Fibroblast of the aortic adventitia (primary cell): ENCODE measurements at regions not wholly inside any gene's neighbourhood (a gene's known extent, or its start where the extent isn't known, plus 50 kb on each side); places are given as distances from the start of the nearest gene placed in this dataset.

ENCODE experiments used
- DNase-seq: peaks from one replicate; pipeline ENCODE4 v3.0.0-alpha.2; 2010; ENCODE audit warnings: low read depth
- H3K4me3 ChIP-seq: 2 replicates; pipeline ENCODE4 v1.5.1; 2011; ENCODE audit warnings: low read depth, mild to moderate bottlenecking, control low read depth, low read length, moderate library complexity
- TF ChIP-seq, protein P1 (sequence below): IDR thresholded peaks from 2 replicates; pipeline ENCODE4 v1.5.1; 2011; ENCODE audit warnings: mild to moderate bottlenecking, low read length, control low read depth, inconsistent platforms; ENCODE audit not compliant: insufficient read depth

DNA sequence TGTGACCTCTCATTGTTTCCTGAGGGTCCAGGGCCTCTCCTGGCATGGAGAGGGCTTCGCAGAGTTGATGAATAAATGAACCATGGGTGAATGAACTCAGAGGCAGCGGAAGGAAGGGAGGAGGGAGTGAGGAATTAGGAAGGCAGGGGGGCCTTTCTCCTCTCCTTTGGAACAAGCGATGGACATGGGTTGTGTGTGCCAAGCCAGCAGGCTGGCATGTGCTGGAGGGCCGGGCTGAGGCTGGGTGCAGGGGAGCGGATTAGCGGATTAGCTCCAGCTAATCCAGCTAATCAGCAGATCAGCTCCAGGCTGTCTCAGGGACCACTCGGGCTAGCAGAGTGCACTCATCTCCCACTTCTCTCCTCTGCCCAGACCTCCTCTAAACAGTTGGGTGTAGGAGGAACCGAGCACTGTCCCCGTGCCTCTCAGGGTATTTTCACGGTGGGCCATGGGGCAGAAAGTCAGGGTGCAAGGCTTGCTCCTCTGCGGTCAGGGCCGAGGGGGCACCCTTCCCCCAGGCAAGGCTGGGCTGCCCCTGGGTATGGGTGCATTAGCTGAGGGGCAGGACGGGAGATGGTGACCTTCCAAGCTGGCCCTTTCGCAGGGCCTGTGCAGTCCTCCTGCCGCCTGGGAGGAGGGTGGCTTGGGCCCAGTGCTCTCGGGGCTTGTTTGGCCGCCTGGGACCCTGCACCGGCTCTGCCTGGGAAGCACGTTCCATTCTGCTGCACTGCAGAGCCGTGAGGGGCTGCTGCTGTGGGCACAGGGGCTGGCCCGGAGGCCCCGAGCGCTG, 120.3 kb upstream of the B3GAT1 start:
- TF ChIP-seq, protein P1, sequence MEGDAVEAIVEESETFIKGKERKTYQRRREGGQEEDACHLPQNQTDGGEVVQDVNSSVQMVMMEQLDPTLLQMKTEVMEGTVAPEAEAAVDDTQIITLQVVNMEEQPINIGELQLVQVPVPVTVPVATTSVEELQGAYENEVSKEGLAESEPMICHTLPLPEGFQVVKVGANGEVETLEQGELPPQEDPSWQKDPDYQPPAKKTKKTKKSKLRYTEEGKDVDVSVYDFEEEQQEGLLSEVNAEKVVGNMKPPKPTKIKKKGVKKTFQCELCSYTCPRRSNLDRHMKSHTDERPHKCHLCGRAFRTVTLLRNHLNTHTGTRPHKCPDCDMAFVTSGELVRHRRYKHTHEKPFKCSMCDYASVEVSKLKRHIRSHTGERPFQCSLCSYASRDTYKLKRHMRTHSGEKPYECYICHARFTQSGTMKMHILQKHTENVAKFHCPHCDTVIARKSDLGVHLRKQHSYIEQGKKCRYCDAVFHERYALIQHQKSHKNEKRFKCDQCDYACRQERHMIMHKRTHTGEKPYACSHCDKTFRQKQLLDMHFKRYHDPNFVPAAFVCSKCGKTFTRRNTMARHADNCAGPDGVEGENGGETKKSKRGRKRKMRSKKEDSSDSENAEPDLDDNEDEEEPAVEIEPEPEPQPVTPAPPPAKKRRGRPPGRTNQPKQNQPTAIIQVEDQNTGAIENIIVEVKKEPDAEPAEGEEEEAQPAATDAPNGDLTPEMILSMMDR: no peak
- DNase-seq: no peak
- no peak overlapping the region for H3K4me3 ChIP-seq

DNA sequence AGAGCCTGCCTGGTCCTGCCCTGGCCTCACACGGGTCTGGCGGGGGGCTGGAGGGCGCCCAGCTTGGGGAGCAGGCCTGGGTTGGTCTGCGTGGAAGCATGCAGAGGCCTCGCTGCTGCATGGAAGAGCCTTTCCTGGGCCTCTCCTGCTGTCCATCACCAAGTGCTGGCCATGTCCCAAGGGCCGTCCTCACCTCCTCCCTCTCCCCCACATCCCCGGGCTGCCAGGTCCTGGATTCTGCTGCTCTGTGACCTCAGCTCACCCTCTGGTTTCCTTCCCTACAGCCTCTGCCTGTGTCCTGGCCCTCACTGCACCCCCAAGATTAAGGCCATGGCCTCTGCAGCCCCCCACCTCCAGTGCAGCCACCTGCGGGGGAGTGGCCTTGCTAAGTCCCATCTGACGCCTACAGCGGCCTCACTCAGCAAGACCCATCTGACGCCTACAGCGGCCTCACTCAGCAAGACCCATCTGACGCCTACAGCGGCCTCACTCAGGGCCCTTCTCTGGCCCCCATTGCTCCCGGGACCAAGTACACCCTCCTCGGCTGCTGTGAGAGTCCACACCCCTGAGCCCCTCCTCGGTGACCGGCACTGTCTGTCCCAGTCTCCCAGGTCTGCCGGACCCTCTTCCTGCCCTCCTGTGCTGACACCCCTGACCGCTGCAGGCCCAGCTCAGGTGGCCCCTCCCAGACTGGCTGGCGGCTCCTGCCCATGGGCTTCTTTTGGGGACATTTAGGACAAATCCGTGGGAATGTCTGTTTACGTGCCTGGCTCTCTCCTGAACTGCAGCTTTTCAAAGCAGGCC, 119.5 kb upstream of the B3GAT1 start:
- no peak for DNase-seq
- TF ChIP-seq, protein P1: no peak

DNA sequence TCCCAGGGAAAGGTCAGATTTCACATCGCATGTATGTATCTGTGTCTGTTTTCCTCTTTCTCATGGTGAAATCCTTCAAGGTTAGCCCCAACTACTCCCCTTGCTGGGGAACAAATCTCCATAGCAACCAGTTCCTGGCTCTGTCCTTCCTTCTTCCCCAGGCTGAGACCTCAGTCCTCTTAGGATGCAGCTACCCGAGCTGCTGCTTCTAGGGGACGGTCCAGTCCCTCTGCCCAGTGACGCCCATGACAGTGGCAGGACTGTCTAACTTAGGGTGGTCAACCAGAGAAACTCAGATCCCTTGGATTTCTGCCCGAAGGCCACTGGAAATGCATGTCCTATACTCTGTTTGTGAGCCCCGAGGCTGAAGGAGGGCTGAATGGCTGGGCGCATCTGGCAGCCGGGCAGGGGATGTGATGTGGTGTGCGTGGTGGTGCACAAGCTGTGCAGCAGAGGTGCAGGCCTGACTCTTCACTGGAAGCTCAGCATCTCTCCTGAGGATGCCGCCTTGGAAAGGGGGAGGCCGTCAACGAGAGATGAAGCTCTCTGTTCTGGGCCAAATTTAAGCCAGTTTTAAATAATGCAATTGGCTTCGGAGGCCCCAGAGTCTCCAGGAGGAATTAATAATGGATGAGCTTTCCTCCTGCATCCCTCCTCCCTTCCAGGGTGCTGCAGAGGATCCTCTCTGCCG, 118.7 kb upstream of the B3GAT1 start:
- no peak for DNase-seq
- H3K4me3 ChIP-seq: no peak overlapping the region
- TF ChIP-seq, protein P1: no peak

More for the DNA sequence above, 119.5 kb upstream of the B3GAT1 start:
- no peak overlapping the region for H3K4me3 ChIP-seq

GRCh38 chr11:134529212-134530096, 117.4 kb upstream of the B3GAT1 start:
- no peak overlapping the region for H3K4me3 ChIP-seq
- TF ChIP-seq, protein P1: no peak
- no peak for DNase-seq

DNA sequence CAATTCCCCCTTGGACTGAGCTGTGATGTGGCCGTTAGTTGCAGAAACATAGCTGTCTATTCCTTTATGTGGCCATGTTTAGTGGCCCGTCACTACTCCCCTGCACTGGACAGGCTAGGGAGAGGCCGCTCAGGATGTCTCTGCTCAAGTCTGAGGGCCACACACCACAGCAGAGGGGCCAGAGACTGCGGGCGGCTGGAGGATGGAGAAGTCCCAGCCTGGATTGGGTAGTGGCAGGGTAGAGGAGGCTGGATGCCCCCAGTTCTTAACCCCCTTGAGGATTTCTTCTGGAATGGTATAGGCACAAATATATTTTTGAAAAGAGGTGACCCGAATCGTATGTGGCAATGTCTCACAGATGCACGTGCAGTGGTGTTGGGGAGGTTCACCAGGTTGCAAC, 116.4 kb upstream of the B3GAT1 start:
- TF ChIP-seq, protein P1: no peak

More for the DNA sequence above, 116.4 kb upstream of the B3GAT1 start:
- DNase-seq: no peak
- no peak overlapping the region for H3K4me3 ChIP-seq
